ENCODE measurements at regions not wholly inside any gene's neighbourhood (a gene's known extent, or its start where the extent isn't known, plus 50 kb on each side); places are given as distances from the start of the nearest gene placed in this dataset.

DNA sequence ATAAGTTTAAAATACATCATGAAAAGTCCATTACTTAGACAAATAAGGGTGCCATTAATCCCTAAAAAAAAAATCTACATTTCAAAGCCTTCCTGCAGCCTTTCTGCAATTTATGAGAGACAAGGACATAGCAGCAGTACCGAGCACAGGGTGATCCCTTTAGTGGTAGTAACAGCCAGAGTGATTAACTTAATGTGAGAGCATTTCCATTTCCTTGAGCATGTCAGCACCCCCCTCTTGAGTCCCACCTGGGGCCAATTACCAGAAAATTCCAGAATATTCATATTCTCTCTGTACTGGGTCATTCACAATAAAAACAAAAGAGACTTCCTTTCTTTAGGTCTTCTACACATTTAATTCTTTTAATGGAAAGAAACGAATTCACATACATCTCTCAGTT is 546.9 kb upstream of the CCDC54 start:
- Histone ChIP-seq H3K36me3 (ENCODE audit: insufficient read depth) (peaks cover 15% of the 10 kb centered on the region), H4K20me1 (replicated peaks; ENCODE audit: insufficient read depth) (no peaks in the 10 kb centered on the region), H3F3A (replicated peaks; ENCODE audit: low read depth) (peaks cover 8% of the 10 kb centered on the region; the same call in 1 of the 2 replicates), H2AFZ (no peak overlapping the region), H3K9me2 (ENCODE audit: insufficient read depth) (no peaks in the 10 kb centered on the region), H3K79me2 (replicated peaks; ENCODE audit: insufficient read depth) (no peaks in the 10 kb centered on the region), H3K4me1 (ENCODE audit: insufficient read depth) (peaks cover 45% of the 10 kb centered on the region), H3K4me2 (peak overlapping the region; percentile 10; the same call in 1 of the 2 replicates), H3K27ac (ENCODE audit: low read depth) (peak overlapping the region; percentile 97), H3K27me3 (ENCODE audit: insufficient read depth) (no peaks in the 10 kb centered on the region), H3K4me3 (no peak overlapping the region)
- Mint-ChIP-seq H3K27me3 (ENCODE audit: insufficient read depth, low read depth, poor library complexity) (peaks cover 4% of the 10 kb centered on the region), H3K9me3 (peaks cover 34% of the 10 kb centered on the region), H3K4me1 (peaks cover 49% of the 10 kb centered on the region), H3K4me3 (no peak overlapping the region), H3K36me3 (ENCODE audit: low read depth) (peaks cover 40% of the 10 kb centered on the region), H3K27ac (peak overlapping the region; percentile 54)
- ATAC-seq: peak; percentile 91
- TF ChIP-seq JUNB (IDR thresholded peaks at IDR 0.05; ENCODE audit: unreplicated experiment) (no peak), ZNF114 (CRISPR knock-in tag; IDR thresholded peaks at IDR 0.05) (no peak), CREB1 (CRISPR knock-in tag; IDR thresholded peaks at IDR 0.05; ENCODE audit: low read depth) (peak; percentile 41; the same call in 1 of the 2 replicates), EZH2phosphoT487 (IDR thresholded peaks at IDR 0.05; ENCODE audit: unreplicated experiment) (no peak), EZH2 (IDR thresholded peaks at IDR 0.05; ENCODE audit: low read depth, unreplicated experiment) (no peak), POLR2AphosphoS5 (IDR thresholded peaks at IDR 0.05; ENCODE audit: low read depth) (0 out of 2 replicates have a peak, but pooled peaks have one; percentile 29), ZNF331 (CRISPR knock-in tag; IDR thresholded peaks at IDR 0.05; ENCODE audit: low read depth) (peak; percentile 40; the same call in 1 of the 2 replicates), STAT1 (IDR thresholded peaks at IDR 0.05; ENCODE audit: unreplicated experiment) (no peak), NANOG (IDR thresholded peaks at IDR 0.05; ENCODE audit: borderline replicate concordance) (peak; percentile 100)
- TF ChIP-seq, protein P1, sequence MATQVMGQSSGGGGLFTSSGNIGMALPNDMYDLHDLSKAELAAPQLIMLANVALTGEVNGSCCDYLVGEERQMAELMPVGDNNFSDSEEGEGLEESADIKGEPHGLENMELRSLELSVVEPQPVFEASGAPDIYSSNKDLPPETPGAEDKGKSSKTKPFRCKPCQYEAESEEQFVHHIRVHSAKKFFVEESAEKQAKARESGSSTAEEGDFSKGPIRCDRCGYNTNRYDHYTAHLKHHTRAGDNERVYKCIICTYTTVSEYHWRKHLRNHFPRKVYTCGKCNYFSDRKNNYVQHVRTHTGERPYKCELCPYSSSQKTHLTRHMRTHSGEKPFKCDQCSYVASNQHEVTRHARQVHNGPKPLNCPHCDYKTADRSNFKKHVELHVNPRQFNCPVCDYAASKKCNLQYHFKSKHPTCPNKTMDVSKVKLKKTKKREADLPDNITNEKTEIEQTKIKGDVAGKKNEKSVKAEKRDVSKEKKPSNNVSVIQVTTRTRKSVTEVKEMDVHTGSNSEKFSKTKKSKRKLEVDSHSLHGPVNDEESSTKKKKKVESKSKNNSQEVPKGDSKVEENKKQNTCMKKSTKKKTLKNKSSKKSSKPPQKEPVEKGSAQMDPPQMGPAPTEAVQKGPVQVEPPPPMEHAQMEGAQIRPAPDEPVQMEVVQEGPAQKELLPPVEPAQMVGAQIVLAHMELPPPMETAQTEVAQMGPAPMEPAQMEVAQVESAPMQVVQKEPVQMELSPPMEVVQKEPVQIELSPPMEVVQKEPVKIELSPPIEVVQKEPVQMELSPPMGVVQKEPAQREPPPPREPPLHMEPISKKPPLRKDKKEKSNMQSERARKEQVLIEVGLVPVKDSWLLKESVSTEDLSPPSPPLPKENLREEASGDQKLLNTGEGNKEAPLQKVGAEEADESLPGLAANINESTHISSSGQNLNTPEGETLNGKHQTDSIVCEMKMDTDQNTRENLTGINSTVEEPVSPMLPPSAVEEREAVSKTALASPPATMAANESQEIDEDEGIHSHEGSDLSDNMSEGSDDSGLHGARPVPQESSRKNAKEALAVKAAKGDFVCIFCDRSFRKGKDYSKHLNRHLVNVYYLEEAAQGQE (IDR thresholded peaks at IDR 0.05; ENCODE audit: unreplicated experiment): no peak
- TF ChIP-seq, protein P2, sequence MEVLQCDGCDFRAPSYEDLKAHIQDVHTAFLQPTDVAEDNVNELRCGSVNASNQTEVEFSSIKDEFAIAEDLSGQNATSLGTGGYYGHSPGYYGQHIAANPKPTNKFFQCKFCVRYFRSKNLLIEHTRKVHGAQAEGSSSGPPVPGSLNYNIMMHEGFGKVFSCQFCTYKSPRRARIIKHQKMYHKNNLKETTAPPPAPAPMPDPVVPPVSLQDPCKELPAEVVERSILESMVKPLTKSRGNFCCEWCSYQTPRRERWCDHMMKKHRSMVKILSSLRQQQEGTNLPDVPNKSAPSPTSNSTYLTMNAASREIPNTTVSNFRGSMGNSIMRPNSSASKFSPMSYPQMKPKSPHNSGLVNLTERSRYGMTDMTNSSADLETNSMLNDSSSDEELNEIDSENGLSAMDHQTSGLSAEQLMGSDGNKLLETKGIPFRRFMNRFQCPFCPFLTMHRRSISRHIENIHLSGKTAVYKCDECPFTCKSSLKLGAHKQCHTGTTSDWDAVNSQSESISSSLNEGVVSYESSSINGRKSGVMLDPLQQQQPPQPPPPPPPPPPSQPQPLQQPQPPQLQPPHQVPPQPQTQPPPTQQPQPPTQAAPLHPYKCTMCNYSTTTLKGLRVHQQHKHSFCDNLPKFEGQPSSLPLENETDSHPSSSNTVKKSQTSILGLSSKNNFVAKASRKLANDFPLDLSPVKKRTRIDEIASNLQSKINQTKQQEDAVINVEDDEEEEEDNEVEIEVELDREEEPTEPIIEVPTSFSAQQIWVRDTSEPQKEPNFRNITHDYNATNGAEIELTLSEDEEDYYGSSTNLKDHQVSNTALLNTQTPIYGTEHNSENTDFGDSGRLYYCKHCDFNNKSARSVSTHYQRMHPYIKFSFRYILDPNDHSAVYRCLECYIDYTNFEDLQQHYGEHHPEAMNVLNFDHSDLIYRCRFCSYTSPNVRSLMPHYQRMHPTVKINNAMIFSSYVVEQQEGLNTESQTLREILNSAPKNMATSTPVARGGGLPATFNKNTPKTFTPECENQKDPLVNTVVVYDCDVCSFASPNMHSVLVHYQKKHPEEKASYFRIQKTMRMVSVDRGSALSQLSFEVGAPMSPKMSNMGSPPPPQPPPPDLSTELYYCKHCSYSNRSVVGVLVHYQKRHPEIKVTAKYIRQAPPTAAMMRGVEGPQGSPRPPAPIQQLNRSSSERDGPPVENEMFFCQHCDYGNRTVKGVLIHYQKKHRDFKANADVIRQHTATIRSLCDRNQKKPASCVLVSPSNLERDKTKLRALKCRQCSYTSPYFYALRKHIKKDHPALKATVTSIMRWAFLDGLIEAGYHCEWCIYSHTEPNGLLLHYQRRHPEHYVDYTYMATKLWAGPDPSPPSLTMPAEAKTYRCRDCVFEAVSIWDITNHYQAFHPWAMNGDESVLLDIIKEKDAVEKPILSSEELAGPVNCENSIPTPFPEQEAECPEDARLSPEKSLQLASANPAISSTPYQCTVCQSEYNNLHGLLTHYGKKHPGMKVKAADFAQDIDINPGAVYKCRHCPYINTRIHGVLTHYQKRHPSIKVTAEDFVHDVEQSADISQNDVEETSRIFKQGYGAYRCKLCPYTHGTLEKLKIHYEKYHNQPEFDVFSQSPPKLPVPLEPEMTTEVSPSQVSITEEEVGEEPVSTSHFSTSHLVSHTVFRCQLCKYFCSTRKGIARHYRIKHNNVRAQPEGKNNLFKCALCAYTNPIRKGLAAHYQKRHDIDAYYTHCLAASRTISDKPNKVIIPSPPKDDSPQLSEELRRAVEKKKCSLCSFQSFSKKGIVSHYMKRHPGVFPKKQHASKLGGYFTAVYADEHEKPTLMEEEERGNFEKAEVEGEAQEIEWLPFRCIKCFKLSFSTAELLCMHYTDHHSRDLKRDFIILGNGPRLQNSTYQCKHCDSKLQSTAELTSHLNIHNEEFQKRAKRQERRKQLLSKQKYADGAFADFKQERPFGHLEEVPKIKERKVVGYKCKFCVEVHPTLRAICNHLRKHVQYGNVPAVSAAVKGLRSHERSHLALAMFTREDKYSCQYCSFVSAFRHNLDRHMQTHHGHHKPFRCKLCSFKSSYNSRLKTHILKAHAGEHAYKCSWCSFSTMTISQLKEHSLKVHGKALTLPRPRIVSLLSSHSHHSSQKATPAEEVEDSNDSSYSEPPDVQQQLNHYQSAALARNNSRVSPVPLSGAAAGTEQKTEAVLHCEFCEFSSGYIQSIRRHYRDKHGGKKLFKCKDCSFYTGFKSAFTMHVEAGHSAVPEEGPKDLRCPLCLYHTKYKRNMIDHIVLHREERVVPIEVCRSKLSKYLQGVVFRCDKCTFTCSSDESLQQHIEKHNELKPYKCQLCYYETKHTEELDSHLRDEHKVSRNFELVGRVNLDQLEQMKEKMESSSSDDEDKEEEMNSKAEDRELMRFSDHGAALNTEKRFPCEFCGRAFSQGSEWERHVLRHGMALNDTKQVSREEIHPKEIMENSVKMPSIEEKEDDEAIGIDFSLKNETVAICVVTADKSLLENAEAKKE (CRISPR knock-in tag; IDR thresholded peaks at IDR 0.05): peak; percentile 76; the same call in 1 of the 2 replicates
- TF ChIP-seq, protein P3, sequence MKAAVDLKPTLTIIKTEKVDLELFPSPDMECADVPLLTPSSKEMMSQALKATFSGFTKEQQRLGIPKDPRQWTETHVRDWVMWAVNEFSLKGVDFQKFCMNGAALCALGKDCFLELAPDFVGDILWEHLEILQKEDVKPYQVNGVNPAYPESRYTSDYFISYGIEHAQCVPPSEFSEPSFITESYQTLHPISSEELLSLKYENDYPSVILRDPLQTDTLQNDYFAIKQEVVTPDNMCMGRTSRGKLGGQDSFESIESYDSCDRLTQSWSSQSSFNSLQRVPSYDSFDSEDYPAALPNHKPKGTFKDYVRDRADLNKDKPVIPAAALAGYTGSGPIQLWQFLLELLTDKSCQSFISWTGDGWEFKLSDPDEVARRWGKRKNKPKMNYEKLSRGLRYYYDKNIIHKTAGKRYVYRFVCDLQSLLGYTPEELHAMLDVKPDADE (IDR thresholded peaks at IDR 0.05): peak; percentile 59
- TF ChIP-seq, protein P4, sequence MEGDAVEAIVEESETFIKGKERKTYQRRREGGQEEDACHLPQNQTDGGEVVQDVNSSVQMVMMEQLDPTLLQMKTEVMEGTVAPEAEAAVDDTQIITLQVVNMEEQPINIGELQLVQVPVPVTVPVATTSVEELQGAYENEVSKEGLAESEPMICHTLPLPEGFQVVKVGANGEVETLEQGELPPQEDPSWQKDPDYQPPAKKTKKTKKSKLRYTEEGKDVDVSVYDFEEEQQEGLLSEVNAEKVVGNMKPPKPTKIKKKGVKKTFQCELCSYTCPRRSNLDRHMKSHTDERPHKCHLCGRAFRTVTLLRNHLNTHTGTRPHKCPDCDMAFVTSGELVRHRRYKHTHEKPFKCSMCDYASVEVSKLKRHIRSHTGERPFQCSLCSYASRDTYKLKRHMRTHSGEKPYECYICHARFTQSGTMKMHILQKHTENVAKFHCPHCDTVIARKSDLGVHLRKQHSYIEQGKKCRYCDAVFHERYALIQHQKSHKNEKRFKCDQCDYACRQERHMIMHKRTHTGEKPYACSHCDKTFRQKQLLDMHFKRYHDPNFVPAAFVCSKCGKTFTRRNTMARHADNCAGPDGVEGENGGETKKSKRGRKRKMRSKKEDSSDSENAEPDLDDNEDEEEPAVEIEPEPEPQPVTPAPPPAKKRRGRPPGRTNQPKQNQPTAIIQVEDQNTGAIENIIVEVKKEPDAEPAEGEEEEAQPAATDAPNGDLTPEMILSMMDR (conservative IDR thresholded peaks at IDR 0.05; ENCODE audit: low read depth in 2 of 2): no peak
- peak; percentile 80 for DNase-seq (ENCODE audit: low spot score)

All from GM23338 (cell line).